SJSA1 (cell line): ENCODE measurements at regions not wholly inside any gene's neighbourhood (a gene's known extent, or its start where the extent isn't known, plus 50 kb on each side); places are given as distances from the start of the nearest gene placed in this dataset.

ENCODE experiments used
- DNase-seq, 2 experiments: peaks; one replicate each; pipeline ENCODE4 v3.0.0-alpha.2; 2015 to 2020; ENCODE audit warnings: low spot score in 2 of 2, low read depth in 1 of 2
- H3K27ac ChIP-seq: fragments of 250-450 bp; sonication (Bioruptor Pico); 2 replicates; pipeline ENCODE4 v1.5.1; 2020; ENCODE audit warnings: mild to moderate bottlenecking, moderate library complexity
- H3K27me3 ChIP-seq: fragments of 250-450 bp; sonication (Bioruptor Pico); replicated peaks from 2 replicates; pipeline ENCODE4 v1.5.1; 2020; ENCODE audit warnings: mild to moderate bottlenecking, moderate library complexity
- H3K36me3 ChIP-seq: fragments of 250-450 bp; sonication (Bioruptor Pico); 2 replicates; pipeline ENCODE4 v1.5.1; 2020; ENCODE audit warnings: mild to moderate bottlenecking
- H3K4me1 ChIP-seq: fragments of 250-450 bp; sonication (Bioruptor Pico); replicated peaks from 2 replicates; pipeline ENCODE4 v1.6.1; 2021; ENCODE audit warnings: mild to moderate bottlenecking
- H3K4me3 ChIP-seq: fragments of 250-450 bp; sonication (Bioruptor Pico); 2 replicates; pipeline ENCODE4 v1.5.1; 2020; ENCODE audit warnings: mild to moderate bottlenecking
- H3K9me3 ChIP-seq: fragments of 250-450 bp; sonication (Bioruptor Pico); replicated peaks from 2 replicates; pipeline ENCODE4 v1.5.1; 2020; ENCODE audit warnings: mild to moderate bottlenecking

- Histone ChIP-seq H3K9me3 (no peaks in the 10 kb centered on the region), H3K27ac (no peak overlapping the region), H3K4me3 (no peak overlapping the region), H3K4me1 (no peaks in the 10 kb centered on the region), H3K27me3 (no peaks in the 10 kb centered on the region), H3K36me3 (no peaks in the 10 kb centered on the region)
- DNase-seq = no peak
These were observed 133.5 kb downstream of the ZNF621 start for GRCh38 chr3:40658305-40658704.

GRCh38 chr3:40660554-40660953, 135.8 kb downstream of the ZNF621 start:
- H3K27me3 ChIP-seq = no peaks in the 10 kb centered on the region
- H3K4me1 ChIP-seq = no peaks in the 10 kb centered on the region
- DNase-seq = no peak
- H3K27ac ChIP-seq = no peak overlapping the region
- H3K36me3 ChIP-seq = no peaks in the 10 kb centered on the region
- H3K4me3 ChIP-seq = no peak overlapping the region
- H3K9me3 ChIP-seq = no peaks in the 10 kb centered on the region

GRCh38 chr3:40661284-40661683, 136.5 kb downstream of the ZNF621 start:
- no peaks in the 10 kb centered on the region for H3K4me1 ChIP-seq
- no peaks in the 10 kb centered on the region for H3K36me3 ChIP-seq
- H3K27me3 ChIP-seq = no peaks in the 10 kb centered on the region
- no peak for DNase-seq
- H3K27ac ChIP-seq = no peak overlapping the region
- H3K9me3 ChIP-seq = no peaks in the 10 kb centered on the region
- no peak overlapping the region for H3K4me3 ChIP-seq

- no peak overlapping the region for H3K4me3 ChIP-seq
- DNase-seq = no peak
These were observed 138.5 kb downstream of the ZNF621 start for GRCh38 chr3:40663280-40663679.

GRCh38 chr3:40669176-40669575, 144.4 kb downstream of the ZNF621 start:
- Histone ChIP-seq H3K27ac (no peak overlapping the region), H3K27me3 (no peaks in the 10 kb centered on the region), H3K9me3 (no peaks in the 10 kb centered on the region), H3K4me3 (no peak overlapping the region), H3K4me1 (no peaks in the 10 kb centered on the region), H3K36me3 (no peaks in the 10 kb centered on the region)
- no peak for DNase-seq

More at GRCh38 chr3:40663280-40663679, 138.5 kb downstream of the ZNF621 start:
- Histone ChIP-seq H3K27me3 (no peaks in the 10 kb centered on the region), H3K4me1 (no peaks in the 10 kb centered on the region), H3K36me3 (no peaks in the 10 kb centered on the region), H3K9me3 (no peaks in the 10 kb centered on the region), H3K27ac (no peak overlapping the region)

GRCh38 chr3:40672861-40673260, 148.1 kb downstream of the ZNF621 start:
- no peaks in the 10 kb centered on the region for H3K4me1 ChIP-seq
- H3K4me3 ChIP-seq = no peak overlapping the region
- H3K36me3 ChIP-seq = no peaks in the 10 kb centered on the region
- H3K27me3 ChIP-seq = no peaks in the 10 kb centered on the region
- H3K27ac ChIP-seq = no peak overlapping the region
- no peaks in the 10 kb centered on the region for H3K9me3 ChIP-seq
- no peak for DNase-seq

GRCh38 chr3:40677321-40677720, 152.6 kb downstream of the ZNF621 start:
- Histone ChIP-seq H3K36me3 (no peaks in the 10 kb centered on the region), H3K27me3 (no peaks in the 10 kb centered on the region), H3K27ac (no peak overlapping the region), H3K4me3 (no peak overlapping the region), H3K9me3 (no peaks in the 10 kb centered on the region; the same call in 1 of the 2 replicates), H3K4me1 (no peaks in the 10 kb centered on the region)
- no peak for DNase-seq

- DNase-seq = no peak
- H3K27ac ChIP-seq = no peak overlapping the region
- H3K36me3 ChIP-seq = no peaks in the 10 kb centered on the region
- no peak overlapping the region for H3K4me3 ChIP-seq
- H3K4me1 ChIP-seq = no peaks in the 10 kb centered on the region
- no peaks in the 10 kb centered on the region for H3K27me3 ChIP-seq
- no peaks in the 10 kb centered on the region; the same call in 1 of the 2 replicates for H3K9me3 ChIP-seq
These were observed 153.0 kb downstream of the ZNF621 start for GRCh38 chr3:40677749-40678148.

- Histone ChIP-seq H3K27ac (no peak overlapping the region), H3K4me1 (no peaks in the 10 kb centered on the region), H3K9me3 (no peaks in the 10 kb centered on the region; the same call in 1 of the 2 replicates), H3K36me3 (no peaks in the 10 kb centered on the region), H3K27me3 (no peaks in the 10 kb centered on the region), H3K4me3 (no peak overlapping the region)
- no peak for DNase-seq
These were observed 154.5 kb downstream of the ZNF621 start for GRCh38 chr3:40679290-40679689.

- no peaks in the 10 kb centered on the region; the same call in 1 of the 2 replicates for H3K9me3 ChIP-seq
- H3K4me3 ChIP-seq = no peak overlapping the region
- H3K27me3 ChIP-seq = no peaks in the 10 kb centered on the region
- no peaks in the 10 kb centered on the region for H3K4me1 ChIP-seq
- H3K27ac ChIP-seq = no peak overlapping the region
- DNase-seq = no peak
- H3K36me3 ChIP-seq = no peaks in the 10 kb centered on the region
These were observed 156.2 kb downstream of the ZNF621 start for GRCh38 chr3:40680685-40681657.

- Histone ChIP-seq H3K27me3 (no peaks in the 10 kb centered on the region), H3K9me3 (no peaks in the 10 kb centered on the region; the same call in 1 of the 2 replicates), H3K27ac (no peak overlapping the region), H3K36me3 (no peaks in the 10 kb centered on the region), H3K4me3 (no peak overlapping the region), H3K4me1 (no peaks in the 10 kb centered on the region)
- no peak for DNase-seq
These were observed 156.9 kb downstream of the ZNF621 start for GRCh38 chr3:40681658-40682055.

GRCh38 chr3:40689837-40690236, 165.1 kb downstream of the ZNF621 start:
- DNase-seq = no peak
- H3K27ac ChIP-seq = no peak overlapping the region
- H3K27me3 ChIP-seq = no peaks in the 10 kb centered on the region
- H3K9me3 ChIP-seq = no peaks in the 10 kb centered on the region
- no peaks in the 10 kb centered on the region for H3K4me1 ChIP-seq
- no peaks in the 10 kb centered on the region for H3K36me3 ChIP-seq
- H3K4me3 ChIP-seq = no peak overlapping the region

- no peak overlapping the region for H3K27ac ChIP-seq
- no peak for DNase-seq
- no peak overlapping the region for H3K4me3 ChIP-seq
- no peaks in the 10 kb centered on the region for H3K36me3 ChIP-seq
- H3K4me1 ChIP-seq = no peaks in the 10 kb centered on the region
- no peaks in the 10 kb centered on the region for H3K9me3 ChIP-seq
- H3K27me3 ChIP-seq = no peaks in the 10 kb centered on the region
These were observed 166.1 kb downstream of the ZNF621 start for GRCh38 chr3:40690749-40691451.

- Histone ChIP-seq H3K4me3 (no peak overlapping the region), H3K36me3 (no peaks in the 10 kb centered on the region), H3K4me1 (no peaks in the 10 kb centered on the region), H3K9me3 (no peaks in the 10 kb centered on the region), H3K27ac (no peak overlapping the region), H3K27me3 (no peaks in the 10 kb centered on the region)
- DNase-seq = no peak
These were observed 166.7 kb downstream of the ZNF621 start for GRCh38 chr3:40691452-40691861.
